AG09309 (cell line): ENCODE measurements at regions not wholly inside any gene's neighbourhood (a gene's known extent, or its start where the extent isn't known, plus 50 kb on each side); places are given as distances from the start of the nearest gene placed in this dataset.
"Not testable (repeated sequence)": the region's sequence is repeated elsewhere in the genome, so short reads cannot be mapped to it uniquely, and the experiment has no call there.

ENCODE experiments used
- DNase-seq: peaks from one replicate; pipeline ENCODE4 v3.0.0-alpha.2; 2010; ENCODE audit warnings: low read depth
- H3K4me3 ChIP-seq: 2 replicates; pipeline ENCODE4 v1.5.1; 2011; ENCODE audit warnings: mild to moderate bottlenecking, low read depth, low read length, moderate library complexity; ENCODE audit not compliant: control insufficient read depth
- CTCF ChIP-seq: IDR thresholded peaks from 2 replicates; pipeline ENCODE4 v1.5.1; 2011; ENCODE audit warnings: mild to moderate bottlenecking, low read depth, low read length, inconsistent platforms; ENCODE audit not compliant: insufficient read depth, control insufficient read depth; ENCODE audit errors: missing control alignments

DNA sequence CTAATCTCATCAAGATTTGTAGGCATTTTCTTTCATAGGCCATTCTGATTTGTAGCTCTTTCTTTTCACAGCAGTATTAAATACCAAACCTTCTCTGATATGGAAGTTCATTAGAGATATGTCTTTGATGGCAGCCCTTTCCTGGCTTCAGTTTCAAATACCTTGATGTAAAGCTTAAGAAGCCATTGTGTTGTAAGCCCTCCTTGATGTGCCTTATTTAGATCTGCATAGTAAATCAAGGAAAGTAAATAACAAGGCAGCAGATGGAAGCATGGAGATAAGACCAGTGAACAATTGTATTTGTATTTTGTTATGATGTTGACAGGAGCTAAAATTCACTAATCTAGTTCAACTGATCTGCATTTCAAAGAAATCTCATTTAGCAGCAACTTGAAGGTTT, 234.9 kb upstream of the PPP1R3A start:
- DNase-seq, result no peak
- no peak for TF ChIP-seq CTCF
- no peak overlapping the region for H3K4me3 ChIP-seq

- DNase-seq, result no peak
- TF ChIP-seq CTCF, result no peak
- no peak overlapping the region for H3K4me3 ChIP-seq
Observed at GRCh38 chr7:114152314-114152938, 233.6 kb upstream of the PPP1R3A start.

- TF ChIP-seq CTCF, result no peak
- H3K4me3 ChIP-seq, result no peak overlapping the region
- DNase-seq, result no peak
Observed at GRCh38 chr7:114151777-114152176, 233.0 kb upstream of the PPP1R3A start.

- TF ChIP-seq CTCF, result no peak
- H3K4me3 ChIP-seq, result no peak overlapping the region
- DNase-seq, result no peak
Observed at GRCh38 chr7:114150689-114151088, 231.9 kb upstream of the PPP1R3A start.

- TF ChIP-seq CTCF, result no peak
- no peak for DNase-seq
- H3K4me3 ChIP-seq, result no peak overlapping the region
Observed at GRCh38 chr7:114148779-114149178, 230.0 kb upstream of the PPP1R3A start.

- DNase-seq, result no peak
- no peak for TF ChIP-seq CTCF
- H3K4me3 ChIP-seq, result no peak overlapping the region
Observed at GRCh38 chr7:114141415-114141814, 222.6 kb upstream of the PPP1R3A start.

- no peak for DNase-seq
- no peak for TF ChIP-seq CTCF
- no peak overlapping the region for H3K4me3 ChIP-seq
Observed at GRCh38 chr7:114140561-114140960, 221.8 kb upstream of the PPP1R3A start.

DNA sequence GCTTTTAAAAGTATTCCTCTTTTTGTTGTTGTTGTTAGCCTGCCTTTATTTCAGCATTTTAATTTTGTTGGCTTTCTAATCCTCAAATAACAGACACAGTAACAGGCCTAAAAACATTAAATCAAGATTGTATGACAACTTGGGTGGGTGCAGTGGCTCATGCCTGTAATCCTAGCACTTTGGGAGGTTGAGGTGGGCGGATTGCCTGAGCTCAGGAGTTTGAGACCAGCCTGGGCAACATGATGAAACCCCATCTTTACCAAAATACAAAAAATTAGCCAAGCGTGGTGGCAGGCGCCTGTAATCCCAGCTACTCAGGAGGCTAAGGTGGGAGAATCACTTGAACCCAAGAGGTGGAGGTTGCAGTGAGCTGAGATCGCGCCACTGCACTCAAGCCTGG, 220.9 kb upstream of the PPP1R3A start:
- H3K4me3 ChIP-seq, DNase-seq: not testable (repeated sequence)
